Neural cell (in vitro differentiated cells): ENCODE measurements at regions not wholly inside any gene's neighbourhood (a gene's known extent, or its start where the extent isn't known, plus 50 kb on each side); places are given as distances from the start of the nearest gene placed in this dataset.

Experiments
- H2AFZ ChIP-seq: fragments of 200-600, 300-800 bp; sonication (generic), shearing (Covaris generic); 2 replicates; pipeline ENCODE4 v1.6.0; 2014; ENCODE audit warnings: low read depth, mild to moderate bottlenecking, antibody characterized with exemption, low read length, moderate library complexity
- H3F3A ChIP-seq: fragments of 200-600 bp; shearing (Covaris generic); 2 replicates; pipeline ENCODE4 v1.6.1; 2016; ENCODE audit warnings: mild to moderate bottlenecking, moderate library complexity, mixed read lengths, antibody characterized with exemption, low read length; ENCODE audit not compliant: insufficient read depth, poor library complexity, severe bottlenecking
- H3K27ac ChIP-seq: fragments of 200-600, 300-800 bp; sonication (generic), shearing (Covaris generic); 2 replicates; pipeline ENCODE4 v1.5.1; 2014; ENCODE audit warnings: mild to moderate bottlenecking, low read length, moderate library complexity
- H3K27me3 ChIP-seq: fragments of 300-800, 200-600 bp; sonication (generic), shearing (Covaris generic); 2 replicates; pipeline ENCODE4 v1.6.0; 2014; ENCODE audit warnings: mild to moderate bottlenecking, low read depth, low read length, moderate library complexity; ENCODE audit not compliant: insufficient read depth
- H3K36me3 ChIP-seq: fragments of 300-800, 200-600 bp; sonication (generic), shearing (Covaris generic); 2 replicates; pipeline ENCODE4 v1.5.1; 2014; ENCODE audit warnings: mild to moderate bottlenecking, antibody characterized with exemption, low read length, moderate library complexity; ENCODE audit not compliant: insufficient read depth
- H3K4me2 ChIP-seq: fragments of 300-800, 200-600 bp; sonication (generic), shearing (Covaris generic); 2 replicates; pipeline ENCODE4 v1.6.0; 2014; ENCODE audit warnings: mild to moderate bottlenecking, low read length
- H3K4me3 ChIP-seq: fragments of 300-800, 200-600 bp; sonication (generic), shearing (Covaris generic); 2 replicates; pipeline ENCODE4 v1.5.1; 2014; ENCODE audit warnings: mild to moderate bottlenecking, low read length, moderate library complexity
- H3K79me2 ChIP-seq: fragments of 200-600 bp; shearing (Covaris generic); replicated peaks from 2 replicates; pipeline ENCODE4 v1.6.0; 2014; ENCODE audit warnings: mild to moderate bottlenecking, low read length, moderate library complexity; ENCODE audit not compliant: insufficient read depth
- H3K9ac ChIP-seq: fragments of 300-800, 200-600 bp; sonication (generic), shearing (Covaris generic); 2 replicates; pipeline ENCODE4 v1.6.1; 2016; ENCODE audit warnings: mild to moderate bottlenecking, low read length, mixed read lengths
- H3K9me2 ChIP-seq: fragments of 200-600 bp; shearing (Covaris generic); 2 replicates; pipeline ENCODE4 v1.6.1; 2016; ENCODE audit warnings: mild to moderate bottlenecking, low read length, mixed read lengths; ENCODE audit not compliant: insufficient read depth
- H3K9me3 ChIP-seq: fragments of 200-600, 300-800 bp; sonication (generic), shearing (Covaris generic); 2 replicates; pipeline ENCODE4 v1.6.1; 2016; ENCODE audit warnings: mild to moderate bottlenecking, mixed run types, low read length, moderate library complexity, mixed read lengths
- H4K20me1 ChIP-seq: fragments of 200-600 bp; shearing (Covaris generic); 2 replicates; pipeline ENCODE4 v1.6.1; 2016; ENCODE audit warnings: mild to moderate bottlenecking, mixed run types; ENCODE audit not compliant: insufficient read depth
- CTCF ChIP-seq: fragments of 450-650 bp; IDR thresholded peaks from 2 replicates; pipeline ENCODE4 v1.5.1; 2014; ENCODE audit warnings: antibody characterized with exemption, mild to moderate bottlenecking, moderate library complexity; ENCODE audit not compliant: poor library complexity, severe bottlenecking
- EP300 ChIP-seq: fragments of 450-650 bp; conservative IDR thresholded peaks from 2 replicates; pipeline ENCODE4 v1.6.1; 2014; ENCODE audit warnings: antibody characterized with exemption, mild to moderate bottlenecking, moderate library complexity; ENCODE audit not compliant: poor library complexity, severe bottlenecking
- EZH2 ChIP-seq: fragments of 200-600, 300-800 bp; shearing (Covaris generic), sonication (generic); IDR thresholded peaks from 2 replicates; pipeline ENCODE4 v1.6.1; 2014; ENCODE audit warnings: antibody characterized with exemption, low read length, borderline replicate concordance, mild to moderate bottlenecking; ENCODE audit not compliant: insufficient read depth, poor library complexity, severe bottlenecking
- MXI1 ChIP-seq: fragments of 450-650 bp; conservative IDR thresholded peaks from 2 replicates; pipeline ENCODE4 v1.6.1; 2014; ENCODE audit warnings: antibody characterized with exemption, mild to moderate bottlenecking; ENCODE audit not compliant: poor library complexity, severe bottlenecking
- POLR2AphosphoS5 ChIP-seq: IDR thresholded peaks from 2 replicates; pipeline ENCODE4 v1.6.1; 2012
- RAD21 ChIP-seq: fragments of 450-650 bp; conservative IDR thresholded peaks from 2 replicates; pipeline ENCODE4 v1.6.1; 2014; ENCODE audit warnings: antibody characterized with exemption, mild to moderate bottlenecking, moderate library complexity
- REST ChIP-seq: IDR thresholded peaks from 2 replicates; pipeline ENCODE4 v1.6.1; 2012; ENCODE audit warnings: borderline replicate concordance
- SMC3 ChIP-seq: fragments of 450-650 bp; conservative IDR thresholded peaks from 2 replicates; pipeline ENCODE4 v1.6.1; 2014; ENCODE audit warnings: antibody characterized with exemption, mild to moderate bottlenecking, moderate library complexity; ENCODE audit not compliant: poor library complexity
- TAF1 ChIP-seq: IDR thresholded peaks from 2 replicates; pipeline ENCODE4 v1.6.1; 2012; ENCODE audit warnings: low read depth

- no peaks in the 10 kb centered on the region for H3K9me2 ChIP-seq
- H4K20me1 ChIP-seq: no peaks in the 10 kb centered on the region
- TF ChIP-seq EP300 (peak; percentile 46), MXI1 (no peak), RAD21 (no peak), POLR2AphosphoS5 (peak; percentile 42), REST (peak; percentile 67), SMC3 (no peak), TAF1 (no peak)
- no peak overlapping the region for H3K9ac ChIP-seq
- no peaks in the 10 kb centered on the region for H3F3A ChIP-seq
- no peaks in the 10 kb centered on the region for H3K9me3 ChIP-seq
- H3K4me2 ChIP-seq: no peak overlapping the region
- peak overlapping the region; percentile 54 for H3K27ac ChIP-seq
- H3K79me2 ChIP-seq: no peaks in the 10 kb centered on the region
- no peaks in the 10 kb centered on the region for H3K36me3 ChIP-seq
- H2AFZ ChIP-seq: no peak overlapping the region
- H3K27me3 ChIP-seq: no peaks in the 10 kb centered on the region
- no peak overlapping the region for H3K4me3 ChIP-seq
Measured at GRCh38 chr9:13900449-13900848, 413.5 kb downstream of the NFIB start.

GRCh38 chr9:13899924-13900323, 414.0 kb downstream of the NFIB start:
- Histone ChIP-seq H3K9me3 (no peaks in the 10 kb centered on the region), H2AFZ (no peak overlapping the region), H3K79me2 (no peaks in the 10 kb centered on the region), H3K9ac (no peak overlapping the region), H3F3A (no peaks in the 10 kb centered on the region), H3K36me3 (no peaks in the 10 kb centered on the region), H3K4me3 (no peak overlapping the region), H3K27ac (peak overlapping the region; percentile 54), H4K20me1 (no peaks in the 10 kb centered on the region), H3K27me3 (no peaks in the 10 kb centered on the region), H3K9me2 (no peaks in the 10 kb centered on the region), H3K4me2 (no peak overlapping the region)
- TF ChIP-seq REST: no peak
- no peak for TF ChIP-seq CTCF
- no peak for TF ChIP-seq EP300
- TF ChIP-seq EZH2: no peak
- no peak for TF ChIP-seq TAF1
- TF ChIP-seq POLR2AphosphoS5: no peak
- no peak for TF ChIP-seq RAD21
- no peak for TF ChIP-seq SMC3
- TF ChIP-seq MXI1: no peak
